DMS114 treated with DMSO at 0.1 percent for 48 hours (cell line): ENCODE measurements at regions not wholly inside any gene's neighbourhood (a gene's known extent, or its start where the extent isn't known, plus 50 kb on each side); places are given as distances from the start of the nearest gene placed in this dataset.

Experiments used
- DNase-seq: peaks from one replicate; lab custom pipeline; 2025; ENCODE audit not compliant: unreplicated experiment; lab: John Stamatoyannopoulos, UW

GRCh38 chr12:111180426-111181142 is 188.3 kb downstream of the PHETA1 start:
- no peak for DNase-seq

- DNase-seq: no peak
These were observed 190.5 kb downstream of the PHETA1 start for GRCh38 chr12:111178181-111179081.

- DNase-seq: no peak
These were observed 193.3 kb downstream of the PHETA1 start for GRCh38 chr12:111175396-111176094.

- DNase-seq: no peak
These were observed 193.9 kb downstream of the PHETA1 start for GRCh38 chr12:111174961-111175345.

- no peak for DNase-seq
These were observed 194.5 kb downstream of the PHETA1 start for GRCh38 chr12:111174251-111174960.

GRCh38 chr12:111173836-111174235 is 195.1 kb downstream of the PHETA1 start:
- DNase-seq: no peak

GRCh38 chr12:111173391-111173790 is 195.5 kb downstream of the PHETA1 start:
- DNase-seq: no peak

- no peak for DNase-seq
These were observed 196.1 kb downstream of the PHETA1 start for GRCh38 chr12:111172786-111173185.

GRCh38 chr12:111171832-111172231 is 197.1 kb downstream of the PHETA1 start:
- DNase-seq: no peak

GRCh38 chr12:111171345-111171744 is 197.6 kb downstream of the PHETA1 start:
- no peak for DNase-seq

GRCh38 chr12:111170543-111170942 is 198.4 kb downstream of the PHETA1 start:
- DNase-seq: no peak

GRCh38 chr12:111169456-111169855 is 199.4 kb downstream of the PHETA1 start:
- no peak for DNase-seq

- no peak for DNase-seq
These were observed 199.9 kb downstream of the PHETA1 start for GRCh38 chr12:111169032-111169431.

GRCh38 chr12:111168009-111168900 is 200.6 kb downstream of the PHETA1 start:
- DNase-seq: no peak

- no peak for DNase-seq
These were observed 201.9 kb downstream of the PHETA1 start for GRCh38 chr12:111166779-111167540.

GRCh38 chr12:111164833-111165525 is 203.9 kb downstream of the PHETA1 start:
- DNase-seq: no peak

GRCh38 chr12:111163422-111163821 is 205.5 kb downstream of the PHETA1 start:
- DNase-seq: no peak

GRCh38 chr12:111161898-111162297 is 207.0 kb downstream of the PHETA1 start:
- no peak for DNase-seq
